Stimulated activated CD4-positive, alpha-beta T cell treated with anti-CD3 and anti-CD28 coated beads, Interleukin-2, amount 100 ng/mL, for 24 hours (primary cell): ENCODE measurements at regions not wholly inside any gene's neighbourhood (a gene's known extent, or its start where the extent isn't known, plus 50 kb on each side); places are given as distances from the start of the nearest gene placed in this dataset.

Source experiments
- DNase-seq, 2 donors: peaks; one replicate each; pipeline ENCODE4 v3.0.0-alpha.2; 2020

- no peak for DNase-seq
Measured at GRCh38 chr16:63581570-63581969, 1540.3 kb downstream of the CDH11 start.

DNA sequence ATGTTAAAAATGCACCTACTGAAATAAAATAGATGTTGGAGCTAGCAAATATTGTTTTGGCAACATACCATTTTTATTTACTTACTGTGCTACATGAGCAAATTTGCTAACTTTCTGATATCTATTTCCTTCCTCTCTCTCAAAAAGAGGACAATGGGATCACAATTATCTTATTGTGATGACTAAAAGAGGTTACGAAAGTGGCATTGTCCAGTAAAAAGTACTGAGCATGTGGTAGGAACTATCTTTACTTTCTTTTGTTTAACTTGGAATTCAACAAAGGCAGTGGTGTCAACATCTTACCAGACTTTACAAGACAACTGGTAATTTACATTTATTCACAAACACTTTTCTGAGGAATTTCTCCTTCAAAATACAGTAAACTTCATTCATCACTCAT, 1542.6 kb upstream of the CDH8 start:
- DNase-seq = no peak

DNA sequence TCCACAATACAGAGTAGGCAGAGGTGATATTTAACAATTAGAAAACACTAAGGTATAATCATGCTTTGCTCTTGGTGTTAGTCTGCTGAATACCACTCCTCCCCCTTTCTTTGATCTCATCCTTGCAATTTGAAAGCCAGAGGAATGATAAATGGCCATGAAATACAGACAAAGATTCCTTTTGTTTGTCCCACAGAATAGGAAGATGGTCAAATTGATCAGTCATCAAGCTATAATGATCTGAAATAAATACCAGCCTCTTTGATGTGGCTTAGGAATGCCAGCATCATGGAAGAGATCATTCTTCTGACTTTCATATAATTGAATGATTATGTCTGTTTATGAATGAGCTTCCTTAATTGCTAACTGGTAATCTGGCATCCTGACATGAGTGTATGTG, 1541.7 kb upstream of the CDH8 start:
- no peak for DNase-seq

- DNase-seq = no peak
Measured at GRCh38 chr16:63575041-63575440, 1538.8 kb upstream of the CDH8 start.

- no peak for DNase-seq
Measured at GRCh38 chr16:63568164-63568563, 1531.9 kb upstream of the CDH8 start.

DNA sequence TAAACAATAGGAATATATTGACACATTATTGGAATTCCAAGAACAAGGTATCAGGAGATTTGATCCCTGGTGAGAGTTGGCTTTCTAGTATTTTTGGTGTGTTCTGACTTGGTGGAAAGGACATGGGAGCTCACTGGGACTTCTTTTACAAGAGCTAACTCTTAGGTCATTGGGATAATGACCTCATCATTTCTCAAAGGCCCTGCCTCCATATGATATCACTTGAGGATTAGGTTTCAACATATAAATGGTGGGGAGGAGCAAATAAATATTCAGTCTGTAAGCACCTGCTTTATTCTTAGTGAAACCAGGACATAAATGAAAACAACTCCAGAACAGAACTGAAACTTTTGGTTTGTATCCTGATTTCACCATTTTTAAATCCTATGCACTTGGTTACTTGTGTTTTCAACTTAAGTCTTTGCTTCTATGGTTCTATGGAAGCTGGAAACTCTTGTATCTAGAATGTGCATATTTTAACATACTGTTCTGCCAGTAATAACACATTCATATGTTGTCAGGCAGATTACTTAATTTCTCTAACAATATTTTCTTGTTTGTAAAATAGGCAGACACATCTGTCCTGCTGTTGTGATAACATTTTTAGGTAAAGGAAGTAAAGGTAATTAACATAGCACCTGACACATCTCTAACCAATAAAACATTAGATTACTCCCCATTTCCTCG, 1527.7 kb upstream of the CDH8 start:
- no peak for DNase-seq

GRCh38 chr16:63553980-63554379, 1517.7 kb upstream of the CDH8 start:
- DNase-seq = no peak

GRCh38 chr16:63539276-63539675, 1503.0 kb upstream of the CDH8 start:
- no peak for DNase-seq

DNA sequence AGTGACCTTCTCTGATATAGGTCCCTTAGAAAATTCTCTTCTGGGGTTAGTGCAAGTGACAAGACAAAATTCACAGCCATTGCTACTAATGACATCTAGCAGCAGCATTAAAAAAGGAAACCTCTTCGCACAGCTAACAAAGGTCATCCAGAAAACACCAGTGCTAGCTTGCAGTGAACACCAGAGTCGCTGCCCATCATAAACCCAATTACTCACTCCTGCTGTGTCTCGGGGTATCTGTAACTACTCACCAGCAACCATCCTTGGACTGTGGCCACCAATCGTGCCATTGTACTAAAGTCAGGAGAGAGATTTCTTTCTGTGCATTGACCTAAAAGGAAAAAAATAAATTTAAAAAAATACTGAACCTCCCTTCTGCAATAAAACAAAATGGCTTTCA, 1494.7 kb upstream of the CDH8 start:
- no peak for DNase-seq

DNA sequence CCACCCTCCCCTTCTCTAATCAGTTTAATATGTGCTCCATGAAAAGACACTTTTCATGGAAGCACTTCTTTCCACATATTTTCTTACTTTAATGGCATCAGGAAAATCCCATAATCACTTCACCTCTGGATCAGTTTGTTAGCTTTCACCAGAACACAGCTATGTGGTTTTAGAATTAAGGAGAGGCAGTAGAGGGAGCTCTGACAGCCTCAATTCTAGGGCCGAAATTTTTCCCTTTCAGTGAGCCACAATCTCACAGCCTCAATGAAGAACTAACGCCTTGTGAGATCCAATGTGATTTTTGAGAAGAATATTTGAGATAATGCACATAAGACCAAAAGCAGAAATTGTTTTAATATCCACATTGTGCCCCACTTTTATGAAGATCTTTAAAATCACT, 1494.0 kb upstream of the CDH8 start:
- DNase-seq = no peak

DNA sequence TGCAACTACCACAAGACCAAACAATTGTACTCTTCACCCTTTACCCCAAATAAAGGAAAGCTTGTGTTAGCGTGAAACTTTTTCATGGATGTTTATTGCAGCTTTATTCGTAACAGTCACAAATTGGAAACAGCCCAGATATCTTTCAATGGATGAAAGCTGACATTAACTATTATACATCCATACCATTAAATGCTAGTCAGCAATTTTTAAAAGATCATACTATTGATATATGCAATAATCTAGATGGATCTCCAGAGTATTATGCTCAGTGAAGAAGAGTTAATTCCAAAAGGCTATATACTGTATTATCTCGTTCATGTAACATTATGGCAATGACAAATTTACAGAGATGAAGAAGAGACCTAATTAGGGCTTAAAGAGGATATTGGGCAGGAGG, 1491.2 kb upstream of the CDH8 start:
- no peak for DNase-seq

DNA sequence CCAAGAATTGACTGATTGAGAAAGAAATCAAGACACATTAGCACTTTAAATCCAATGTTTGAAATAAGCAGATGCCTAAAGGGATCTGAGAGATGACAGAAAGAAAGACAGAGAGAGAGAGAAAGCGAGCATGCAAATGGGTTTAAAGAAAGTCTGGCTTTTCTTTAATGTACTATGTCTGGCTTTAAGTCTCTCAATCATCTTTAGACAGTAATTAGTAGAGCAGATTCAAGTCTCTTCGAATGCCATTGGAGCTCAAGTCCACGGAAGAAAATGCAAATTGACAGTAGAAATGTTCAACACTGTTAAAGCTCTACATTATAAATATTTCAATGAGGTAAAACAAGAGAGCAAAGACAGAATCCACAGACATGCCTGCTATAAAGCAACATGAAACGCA, 1480.2 kb upstream of the CDH8 start:
- DNase-seq = no peak

- DNase-seq = no peak
Measured at GRCh38 chr16:63512910-63513309, 1476.7 kb upstream of the CDH8 start.

DNA sequence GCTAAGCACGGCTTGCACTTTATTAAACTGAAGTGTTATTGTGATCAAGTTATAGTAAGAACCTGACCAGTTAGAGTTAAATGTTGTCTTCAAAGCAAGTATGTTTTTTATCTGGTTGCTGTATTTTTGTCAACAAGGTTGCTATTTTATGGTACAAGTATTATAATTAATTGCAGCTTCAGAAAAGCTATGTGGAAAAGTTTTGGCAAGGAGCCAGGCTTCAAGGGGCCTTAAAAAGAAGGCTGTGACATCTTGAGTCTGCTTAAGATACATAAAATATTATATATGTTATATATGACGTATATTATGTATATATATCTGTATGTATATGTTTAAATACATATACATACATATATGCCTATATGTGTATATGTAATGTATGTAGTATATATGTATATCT, 1461.2 kb upstream of the CDH8 start:
- no peak for DNase-seq

GRCh38 chr16:63496282-63496681, 1460.0 kb upstream of the CDH8 start:
- DNase-seq = no peak

DNA sequence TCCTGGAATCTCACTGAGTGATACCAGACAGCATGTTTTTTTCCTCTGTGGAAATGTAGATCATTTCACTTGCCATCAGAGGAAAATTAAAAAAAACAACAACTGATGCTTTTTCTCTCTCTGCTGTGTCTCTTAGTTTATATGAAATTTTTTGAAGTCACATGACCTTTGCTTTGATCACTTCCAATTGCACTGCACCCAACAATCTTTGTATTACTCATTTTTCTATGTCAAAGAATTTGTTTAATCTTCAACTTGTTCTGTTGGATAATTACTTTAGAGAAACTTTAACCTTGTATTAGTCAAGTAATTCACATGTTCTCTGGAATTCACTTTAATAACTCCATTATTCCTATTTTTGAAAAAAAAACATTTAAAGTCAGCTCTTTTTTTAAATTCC, 1452.7 kb upstream of the CDH8 start:
- no peak for DNase-seq

DNA sequence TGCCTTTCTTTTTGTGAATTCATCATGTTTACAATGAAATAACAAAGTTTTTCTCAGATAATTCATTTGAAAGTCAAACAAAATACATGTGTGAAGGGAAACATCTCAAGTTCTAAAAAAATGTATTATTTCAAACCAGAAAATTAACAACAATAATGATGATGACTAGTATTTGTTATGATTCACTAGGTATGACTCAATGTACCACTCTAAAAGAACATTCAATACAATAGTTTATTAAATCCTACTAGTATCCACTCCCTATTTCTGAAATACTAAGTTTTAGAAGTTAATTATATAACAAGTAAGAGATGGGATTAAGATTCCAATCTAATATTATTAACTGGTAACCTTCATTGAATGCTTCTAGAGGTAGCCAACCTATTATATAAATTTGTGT, 1444.8 kb upstream of the CDH8 start:
- no peak for DNase-seq

- DNase-seq = no peak
Measured at GRCh38 chr16:63473725-63474124, 1437.5 kb upstream of the CDH8 start.

GRCh38 chr16:63467513-63467912, 1431.3 kb upstream of the CDH8 start:
- no peak for DNase-seq

GRCh38 chr16:63462316-63462715, 1426.1 kb upstream of the CDH8 start:
- DNase-seq = no peak

DNA sequence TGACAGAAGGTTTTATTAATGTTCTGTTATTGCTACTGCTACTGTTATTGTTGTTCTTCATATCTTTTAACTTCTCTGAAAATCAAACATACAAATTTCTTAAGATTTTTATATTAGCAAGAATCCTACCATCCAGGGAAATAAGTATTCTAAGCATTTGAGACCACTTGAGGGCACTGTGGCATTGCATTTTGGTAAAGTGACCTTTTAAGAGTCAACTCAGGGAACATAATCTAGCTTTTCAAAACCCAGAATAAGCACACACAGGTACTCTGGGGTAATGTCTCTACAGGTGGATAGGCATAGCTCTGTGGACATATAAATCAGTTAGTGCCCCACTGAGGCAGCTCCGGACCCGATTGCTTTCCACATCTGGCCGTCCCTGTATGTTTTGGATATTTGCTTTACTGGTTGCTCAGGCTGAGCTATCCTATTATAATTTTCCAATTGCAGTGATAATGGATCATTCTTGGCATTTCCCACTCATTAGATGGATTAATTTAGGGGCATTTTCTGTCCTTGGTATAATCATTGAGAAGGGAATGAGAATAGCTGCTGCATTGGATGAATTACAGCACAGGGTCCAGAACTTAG, 1425.1 kb upstream of the CDH8 start:
- DNase-seq = no peak

DNA sequence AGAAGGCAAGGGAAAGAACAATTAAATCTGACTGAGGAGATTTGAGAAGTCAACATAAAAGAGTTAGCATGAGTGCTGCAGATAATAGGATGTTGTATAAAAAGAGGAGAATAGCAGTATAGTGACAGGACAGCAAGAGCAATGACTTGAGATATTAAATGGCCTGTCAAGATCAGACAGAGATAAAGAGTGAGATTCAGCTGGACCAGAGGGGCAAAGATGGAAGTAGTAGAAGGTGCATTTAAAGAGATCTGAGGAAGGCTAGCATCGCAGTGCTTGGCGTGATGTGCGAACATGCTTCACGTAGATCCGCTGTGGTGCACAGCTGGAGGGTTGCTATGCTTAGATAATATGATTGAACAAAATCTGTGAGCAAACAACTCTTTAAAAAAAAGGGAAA, 1422.6 kb upstream of the CDH8 start:
- no peak for DNase-seq

DNA sequence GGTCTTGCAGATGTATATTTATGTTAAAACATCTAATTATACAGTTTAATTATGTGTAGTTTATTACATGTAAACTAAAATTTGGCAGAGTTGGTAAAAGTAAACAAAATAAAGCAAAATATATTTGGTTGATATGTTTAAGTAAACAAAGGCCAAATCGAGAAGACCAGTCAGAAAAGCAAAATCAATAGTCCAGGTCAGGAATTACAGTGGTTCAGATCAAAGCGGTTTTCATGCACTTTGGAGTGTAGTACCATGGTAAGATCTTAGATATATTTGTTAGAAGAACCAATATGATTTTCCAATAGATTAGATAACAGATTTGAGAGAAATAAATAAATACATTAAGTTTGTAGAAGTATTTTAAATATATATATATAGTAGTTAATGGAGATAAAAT, 1421.6 kb upstream of the CDH8 start:
- DNase-seq = no peak

- no peak for DNase-seq
Measured at GRCh38 chr16:63453261-63453660, 1417.0 kb upstream of the CDH8 start.

- no peak for DNase-seq
Measured at GRCh38 chr16:63447121-63447520, 1410.9 kb upstream of the CDH8 start.
